ENCODE measurements at regions not wholly inside any gene's neighbourhood (a gene's known extent, or its start where the extent isn't known, plus 50 kb on each side); places are given as distances from the start of the nearest gene placed in this dataset.

- TF ChIP-seq, protein P1, sequence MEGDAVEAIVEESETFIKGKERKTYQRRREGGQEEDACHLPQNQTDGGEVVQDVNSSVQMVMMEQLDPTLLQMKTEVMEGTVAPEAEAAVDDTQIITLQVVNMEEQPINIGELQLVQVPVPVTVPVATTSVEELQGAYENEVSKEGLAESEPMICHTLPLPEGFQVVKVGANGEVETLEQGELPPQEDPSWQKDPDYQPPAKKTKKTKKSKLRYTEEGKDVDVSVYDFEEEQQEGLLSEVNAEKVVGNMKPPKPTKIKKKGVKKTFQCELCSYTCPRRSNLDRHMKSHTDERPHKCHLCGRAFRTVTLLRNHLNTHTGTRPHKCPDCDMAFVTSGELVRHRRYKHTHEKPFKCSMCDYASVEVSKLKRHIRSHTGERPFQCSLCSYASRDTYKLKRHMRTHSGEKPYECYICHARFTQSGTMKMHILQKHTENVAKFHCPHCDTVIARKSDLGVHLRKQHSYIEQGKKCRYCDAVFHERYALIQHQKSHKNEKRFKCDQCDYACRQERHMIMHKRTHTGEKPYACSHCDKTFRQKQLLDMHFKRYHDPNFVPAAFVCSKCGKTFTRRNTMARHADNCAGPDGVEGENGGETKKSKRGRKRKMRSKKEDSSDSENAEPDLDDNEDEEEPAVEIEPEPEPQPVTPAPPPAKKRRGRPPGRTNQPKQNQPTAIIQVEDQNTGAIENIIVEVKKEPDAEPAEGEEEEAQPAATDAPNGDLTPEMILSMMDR (conservative IDR thresholded peaks at IDR 0.05; ENCODE audit: low read depth) = no peak
- no peak for DNase-seq (ENCODE audit: low spot score)
- ChIA-PET CTCF (no interaction called here), POLR2A (ENCODE audit: low non-redundant PET) (no interaction called here)
- no peak overlapping the region for H3K27ac ChIP-seq
Observed at GRCh38 chr3:18585004-18585968, 160.1 kb upstream of the SATB1 start.

GRCh38 chr3:18580268-18580667 lies 155.1 kb upstream of the SATB1 start:
- no peak for DNase-seq (ENCODE audit: low spot score)
- H3K27ac ChIP-seq = no peak overlapping the region
- ChIA-PET CTCF (no interaction called here), POLR2A (ENCODE audit: low non-redundant PET) (no interaction called here)
- TF ChIP-seq, protein P1 (conservative IDR thresholded peaks at IDR 0.05; ENCODE audit: low read depth) = no peak

GRCh38 chr3:18579661-18580060 lies 154.5 kb upstream of the SATB1 start:
- CTCF ChIA-PET = interaction anchor here (0.6 kb wide), 1 partner anchor 610 kb away, joined by 4 read pairs; no protein-coding TSS in a partner anchor
- DNase-seq (ENCODE audit: low spot score) = no peak
- H3K27ac ChIP-seq = no peak overlapping the region
- TF ChIP-seq, protein P1 (conservative IDR thresholded peaks at IDR 0.05; ENCODE audit: low read depth) = no peak
- POLR2A ChIA-PET (ENCODE audit: low non-redundant PET) = no interaction called here

DNA sequence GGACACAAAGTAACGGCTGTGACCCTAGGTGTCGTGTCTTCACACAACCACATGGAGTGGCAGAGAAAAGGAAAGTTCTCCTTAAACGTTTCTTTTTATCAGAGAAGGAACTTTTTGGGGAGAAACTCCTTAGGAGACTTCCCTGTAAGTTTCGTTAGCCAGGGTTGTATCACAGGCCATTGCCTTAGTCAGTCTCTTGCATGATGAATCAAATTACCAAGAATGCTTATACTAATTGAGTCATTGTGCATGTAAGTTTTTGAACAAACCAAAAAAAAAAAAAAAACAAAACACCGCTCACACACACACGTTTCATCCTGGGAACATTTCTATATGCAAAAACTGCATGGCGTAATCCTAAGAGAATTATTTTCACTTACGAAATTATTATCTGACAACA lies 150.4 kb upstream of the SATB1 start:
- TF ChIP-seq, protein P1 (conservative IDR thresholded peaks at IDR 0.05; ENCODE audit: low read depth) = no peak
- H3K27ac ChIP-seq = no peak overlapping the region
- CTCF ChIA-PET = no interaction called here
- DNase-seq (ENCODE audit: low spot score) = no peak
- POLR2A ChIA-PET (ENCODE audit: low non-redundant PET) = no interaction called here

- POLR2A ChIA-PET (ENCODE audit: low non-redundant PET) = no interaction called here
- TF ChIP-seq, protein P1 (conservative IDR thresholded peaks at IDR 0.05; ENCODE audit: low read depth) = no peak
- CTCF ChIA-PET = no interaction called here
- no peak for DNase-seq (ENCODE audit: low spot score)
- no peak overlapping the region for H3K27ac ChIP-seq
Observed at GRCh38 chr3:18572809-18573208, 147.7 kb upstream of the SATB1 start.

DNA sequence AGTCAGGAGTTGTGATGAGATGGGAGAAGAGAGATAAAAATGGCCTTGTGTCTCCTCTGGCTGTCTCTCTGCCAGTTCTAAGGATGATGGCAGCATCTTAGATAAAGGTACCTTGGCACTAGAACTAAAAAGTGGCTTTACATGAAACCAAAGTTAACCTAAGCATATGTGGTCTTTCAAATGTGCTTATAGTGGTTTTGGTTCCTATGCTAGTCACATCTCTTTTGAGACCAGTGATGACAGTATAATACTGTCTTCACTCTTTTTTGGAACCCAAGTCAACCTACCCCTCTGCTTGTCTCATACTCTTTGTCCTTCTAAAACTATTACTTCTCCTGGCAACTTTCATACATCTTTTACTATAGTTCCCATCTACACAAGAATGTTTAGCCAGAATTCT lies 142.2 kb upstream of the SATB1 start:
- POLR2A ChIA-PET (ENCODE audit: low non-redundant PET) = no interaction called here
- no peak for DNase-seq (ENCODE audit: low spot score)
- TF ChIP-seq, protein P1 (conservative IDR thresholded peaks at IDR 0.05; ENCODE audit: low read depth) = no peak
- H3K27ac ChIP-seq = no peak overlapping the region
- CTCF ChIA-PET = no interaction called here

Data from RWPE1 (cell line).